Testis (tissue), 2 donors: ENCODE measurements at regions not wholly inside any gene's neighbourhood (a gene's known extent, or its start where the extent isn't known, plus 50 kb on each side); places are given as distances from the start of the nearest gene placed in this dataset.
"Not testable (repeated sequence)": the region's sequence is repeated elsewhere in the genome, so short reads cannot be mapped to it uniquely, and the experiment has no call there.

Experiments used
- DNase-seq: peaks from one replicate; pipeline ENCODE4 v3.0.0-alpha.2; 2019
- H3K27ac ChIP-seq, 2 donors: fragments of 200-600 bp; sonication (generic); one replicate each; pipeline ENCODE4 v1.5.1; 2019
- H3K27me3 ChIP-seq: fragments of 200-600 bp; sonication (generic); one replicate; pipeline ENCODE4 v1.5.1; 2019
- H3K36me3 ChIP-seq: fragments of 200-600 bp; sonication (generic); one replicate; pipeline ENCODE4 v1.5.1; 2017; ENCODE audit warnings: low read depth; ENCODE audit errors: missing control alignments
- H3K4me1 ChIP-seq: fragments of 200-600 bp; sonication (generic); one replicate; pipeline ENCODE4 v1.5.1; 2019
- H3K4me3 ChIP-seq, 2 donors: fragments of 200-600 bp; sonication (generic); one replicate each; pipeline ENCODE4 v1.5.1; 2017 to 2019
- H3K9me3 ChIP-seq: fragments of 200-600 bp; sonication (generic); one replicate; pipeline ENCODE4 v1.5.1; 2017
- POLR2A ChIP-seq: fragments of 450-650 bp; IDR thresholded peaks from one replicate; pipeline ENCODE4 v1.6.1; 2017; ENCODE audit warnings: antibody characterized with exemption, mild to moderate bottlenecking, moderate library complexity
- WGBS, 2 donors: methylation state at CpG; one replicate each; pipeline ENCODE4 v1.1.5; 2018; 5-methylcytosine and 5-hydroxymethylcytosine counted together
- intact Hi-C: fragments of 100-400 bp; cut with DNase I; formaldehyde crosslinking; loops from one replicate; pipeline ENCODE4 v1.15.1; 2023; ENCODE audit warnings: low total_unique reads
- TF ChIP-seq, protein P1 (sequence below), 3 experiments: fragments of 450-650 bp in 2 of 3; fragments of 200-600 bp in 1 of 3; sonication (generic) in 1 of 3; IDR thresholded peaks; one replicate each; pipeline ENCODE4 v1.5.1; 2016 to 2019; ENCODE audit warnings: antibody characterized with exemption in 3 of 3, mild to moderate bottlenecking in 2 of 3, moderate library complexity in 1 of 3

DNA sequence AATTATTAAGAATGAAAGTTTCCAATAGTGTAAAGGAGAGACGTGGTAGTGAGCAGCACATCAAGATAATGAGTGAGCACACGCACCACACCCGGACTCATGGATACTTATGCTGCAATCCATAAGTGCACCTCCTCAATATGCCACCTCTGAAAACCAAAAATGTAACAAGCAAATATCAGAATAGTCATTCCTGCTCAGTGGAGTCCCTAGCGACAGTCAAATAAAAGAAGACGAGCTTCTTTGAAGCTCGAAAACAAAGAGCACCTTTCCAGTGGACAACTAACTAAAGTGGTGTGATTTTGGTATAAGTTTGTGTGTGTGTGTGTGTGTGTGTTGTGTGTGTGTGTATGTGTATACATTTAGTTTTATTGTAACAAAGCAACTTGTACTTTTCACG, 241.3 kb downstream of the DEPDC1B start:
- intact Hi-C loops: no loop called here
- Histone ChIP-seq H3K27me3 (no peaks in the 10 kb centered on the region), H3K4me3 (no peak overlapping the region), H3K36me3 (no peaks in the 10 kb centered on the region), H3K9me3 (no peaks in the 10 kb centered on the region), H3K27ac (no peak overlapping the region), H3K4me1 (no peaks in the 10 kb centered on the region)
- WGBS, 2 donors: 83 to 87% methylated on average over 7 of the region's 7 CpGs
- DNase-seq: no peak
- TF ChIP-seq, protein P1, sequence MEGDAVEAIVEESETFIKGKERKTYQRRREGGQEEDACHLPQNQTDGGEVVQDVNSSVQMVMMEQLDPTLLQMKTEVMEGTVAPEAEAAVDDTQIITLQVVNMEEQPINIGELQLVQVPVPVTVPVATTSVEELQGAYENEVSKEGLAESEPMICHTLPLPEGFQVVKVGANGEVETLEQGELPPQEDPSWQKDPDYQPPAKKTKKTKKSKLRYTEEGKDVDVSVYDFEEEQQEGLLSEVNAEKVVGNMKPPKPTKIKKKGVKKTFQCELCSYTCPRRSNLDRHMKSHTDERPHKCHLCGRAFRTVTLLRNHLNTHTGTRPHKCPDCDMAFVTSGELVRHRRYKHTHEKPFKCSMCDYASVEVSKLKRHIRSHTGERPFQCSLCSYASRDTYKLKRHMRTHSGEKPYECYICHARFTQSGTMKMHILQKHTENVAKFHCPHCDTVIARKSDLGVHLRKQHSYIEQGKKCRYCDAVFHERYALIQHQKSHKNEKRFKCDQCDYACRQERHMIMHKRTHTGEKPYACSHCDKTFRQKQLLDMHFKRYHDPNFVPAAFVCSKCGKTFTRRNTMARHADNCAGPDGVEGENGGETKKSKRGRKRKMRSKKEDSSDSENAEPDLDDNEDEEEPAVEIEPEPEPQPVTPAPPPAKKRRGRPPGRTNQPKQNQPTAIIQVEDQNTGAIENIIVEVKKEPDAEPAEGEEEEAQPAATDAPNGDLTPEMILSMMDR (IDR thresholded peaks at IDR 0.05): no peak
- no peak for TF ChIP-seq POLR2A

DNA sequence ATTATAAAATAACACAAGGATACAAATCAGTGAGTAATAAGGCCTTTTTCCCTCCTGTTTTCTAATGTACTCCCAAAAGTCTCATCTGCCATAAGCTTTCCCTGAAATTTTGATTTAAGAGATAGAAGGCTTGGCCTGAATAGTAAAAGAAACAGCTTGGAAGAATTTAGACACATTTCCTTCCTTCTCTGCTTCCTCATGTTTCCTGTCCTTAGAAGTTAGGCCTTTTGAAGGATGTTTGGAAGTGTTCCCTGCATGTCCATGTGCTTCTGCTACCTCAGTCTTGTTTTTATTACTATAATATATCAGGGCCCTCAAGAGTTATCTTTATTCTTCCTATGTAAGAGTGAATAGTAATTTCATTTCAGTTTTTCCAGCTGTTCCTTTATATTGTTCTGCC, 242.7 kb downstream of the DEPDC1B start:
- intact Hi-C loops: no loop called here
- DNase-seq: no peak

DNA sequence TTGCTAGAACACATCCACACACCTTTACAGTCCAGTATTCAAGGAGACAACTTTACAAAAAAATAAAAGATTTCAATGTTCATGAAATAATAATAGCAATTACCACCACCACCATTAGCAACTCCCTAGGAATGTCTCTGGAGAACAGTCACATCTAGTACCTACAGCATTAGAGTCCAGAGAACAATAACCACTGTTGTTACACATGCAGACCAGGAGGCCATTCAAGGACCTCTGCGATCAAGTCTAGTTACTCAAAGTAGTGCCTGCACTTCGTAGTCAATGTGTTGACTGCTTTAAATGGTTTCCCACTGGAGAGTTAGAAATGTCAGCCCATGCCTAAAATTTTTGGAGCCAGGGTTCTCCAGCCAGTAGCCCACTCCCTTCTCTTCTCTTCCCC, 244.4 kb downstream of the DEPDC1B start:
- Histone ChIP-seq H3K9me3 (no peaks in the 10 kb centered on the region), H3K4me3 (no peak overlapping the region), H3K4me1 (no peaks in the 10 kb centered on the region), H3K27me3 (no peaks in the 10 kb centered on the region), H3K27ac (no peak overlapping the region), H3K36me3 (no peaks in the 10 kb centered on the region)
- TF ChIP-seq, protein P1 (IDR thresholded peaks at IDR 0.05): no peak
- WGBS, 2 donors: 83 to 100% methylated on average over 2 of the region's 2 CpGs
- no peak for DNase-seq
- intact Hi-C loops: no loop called here

More for the DNA sequence above, 242.7 kb downstream of the DEPDC1B start:
- H3K4me1 ChIP-seq: no peaks in the 10 kb centered on the region
- H3K27ac ChIP-seq: no peak overlapping the region
- no peak for TF ChIP-seq POLR2A
- TF ChIP-seq, protein P1 (IDR thresholded peaks at IDR 0.05): no peak
- H3K4me3 ChIP-seq: no peak overlapping the region
- no peaks in the 10 kb centered on the region for H3K36me3 ChIP-seq
- H3K27me3 ChIP-seq: no peaks in the 10 kb centered on the region
- H3K9me3 ChIP-seq: no peaks in the 10 kb centered on the region

DNA sequence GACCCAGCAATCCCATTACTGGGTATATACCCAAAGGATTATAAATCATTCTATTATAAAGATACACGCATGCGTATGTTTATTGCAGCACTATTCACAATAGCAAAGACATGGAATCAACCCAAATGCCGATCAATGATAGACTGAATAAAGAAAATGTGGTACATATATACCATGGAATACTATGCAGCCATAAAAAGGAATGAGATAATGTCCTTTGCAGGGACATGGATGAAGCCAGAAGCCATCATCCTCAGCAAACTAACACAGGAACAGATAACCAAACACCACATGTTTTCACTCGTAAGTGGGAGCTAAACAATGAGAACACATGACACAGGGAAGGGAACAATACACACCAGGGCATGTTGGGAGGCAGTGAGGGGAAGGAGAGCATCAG, 245.7 kb downstream of the DEPDC1B start:
- H3K9me3 ChIP-seq, H3K27ac ChIP-seq: not testable (repeated sequence)

DNA sequence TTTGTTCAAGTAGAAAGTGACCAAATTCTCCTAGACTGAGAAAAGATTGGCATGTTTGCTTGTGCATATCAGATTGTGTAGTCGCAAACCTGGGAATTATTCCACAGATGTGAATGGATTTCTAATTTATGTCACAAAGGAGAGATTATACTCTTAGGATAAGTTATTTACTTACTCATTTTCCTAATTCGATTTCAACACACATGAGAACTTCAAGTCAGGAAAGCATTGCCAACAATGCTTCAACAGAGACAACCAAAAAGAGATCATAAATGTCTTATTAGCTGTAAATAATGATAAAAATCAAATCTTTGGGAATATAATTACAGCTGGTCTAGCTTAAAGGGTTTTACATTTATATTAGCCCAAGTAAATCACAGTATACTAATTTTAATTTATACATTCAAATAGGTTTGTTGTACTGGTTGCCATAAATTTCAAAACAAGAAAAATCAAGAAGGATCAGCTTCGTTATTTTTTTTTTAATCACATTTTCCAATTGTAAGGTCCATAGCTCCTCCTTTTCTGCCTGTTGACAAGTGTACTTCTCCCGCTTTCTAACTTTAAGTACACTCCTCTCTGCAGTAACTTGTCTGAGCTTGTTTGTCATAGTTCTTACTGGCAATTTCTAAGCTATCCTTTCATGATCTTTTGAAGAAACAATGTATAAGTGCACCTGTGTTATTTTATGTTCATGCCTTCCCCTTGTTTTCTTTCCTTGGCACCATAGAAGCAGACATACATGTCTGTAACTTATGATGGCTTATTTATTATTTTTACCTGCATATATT, 246.6 kb downstream of the DEPDC1B start:
- WGBS, 2 donors: 79 to 88% methylated on average over 4 of the region's 4 CpGs

More for the DNA sequence above, 245.7 kb downstream of the DEPDC1B start:
- DNase-seq, intact Hi-C loops, H3K27me3 ChIP-seq, H3K4me1 ChIP-seq, H3K4me3 ChIP-seq, H3K36me3 ChIP-seq: not testable (repeated sequence)
- 92 to 95% methylated on average over 4 of the region's 4 CpGs for WGBS, 2 donors

More for the DNA sequence above, 246.6 kb downstream of the DEPDC1B start:
- Histone ChIP-seq H3K27me3 (no peaks in the 10 kb centered on the region), H3K36me3 (no peaks in the 10 kb centered on the region), H3K4me1 (no peaks in the 10 kb centered on the region), H3K4me3 (no peak overlapping the region), H3K9me3 (no peaks in the 10 kb centered on the region), H3K27ac (no peak overlapping the region)
- intact Hi-C loops: no loop called here
- TF ChIP-seq POLR2A: no peak
- TF ChIP-seq, protein P1 (IDR thresholded peaks at IDR 0.05): no peak
- no peak for DNase-seq
